HL-60 (cell line): ENCODE measurements at regions not wholly inside any gene's neighbourhood (a gene's known extent, or its start where the extent isn't known, plus 50 kb on each side); places are given as distances from the start of the nearest gene placed in this dataset.

Source experiments
- POLR2AphosphoS5 ChIP-seq: IDR thresholded peaks from 2 replicates; pipeline ENCODE4 v1.6.1; 2012; ENCODE audit warnings: low read depth
- SPI1 ChIP-seq: IDR thresholded peaks from 2 replicates; pipeline ENCODE4 v1.6.1; 2012; ENCODE audit warnings: low read depth, mild to moderate bottlenecking, borderline replicate concordance
- TF ChIP-seq, protein P1 (sequence below): IDR thresholded peaks from one replicate; pipeline ENCODE4 v1.5.1; 2011; ENCODE audit warnings: low read length, control low read depth, inconsistent platforms; ENCODE audit not compliant: insufficient read depth
- TF ChIP-seq, protein P2 (sequence below): IDR thresholded peaks from 2 replicates; pipeline ENCODE4 v1.6.1; 2012; ENCODE audit warnings: low read depth; ENCODE audit not compliant: insufficient replicate concordance

DNA sequence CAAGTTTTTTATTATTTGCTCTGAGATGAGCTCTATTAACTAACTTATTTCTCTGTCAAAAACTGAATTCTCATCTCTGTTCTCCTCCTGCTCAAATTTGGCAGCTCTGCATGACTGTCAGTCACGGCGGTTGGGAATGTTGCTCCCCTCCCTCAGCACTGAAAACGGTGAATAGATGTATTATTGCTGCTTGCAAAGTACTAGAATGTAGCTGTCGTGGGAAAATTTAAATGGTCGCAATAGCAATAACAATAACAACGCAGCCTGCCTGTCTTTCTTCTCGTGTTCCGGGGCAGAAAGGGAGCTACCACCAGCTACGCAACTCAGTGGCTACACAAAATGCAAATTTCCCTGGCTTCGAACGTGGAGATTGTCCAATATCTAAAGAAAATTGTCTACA lies 125.6 kb upstream of the FRY start:
- TF ChIP-seq, protein P1, sequence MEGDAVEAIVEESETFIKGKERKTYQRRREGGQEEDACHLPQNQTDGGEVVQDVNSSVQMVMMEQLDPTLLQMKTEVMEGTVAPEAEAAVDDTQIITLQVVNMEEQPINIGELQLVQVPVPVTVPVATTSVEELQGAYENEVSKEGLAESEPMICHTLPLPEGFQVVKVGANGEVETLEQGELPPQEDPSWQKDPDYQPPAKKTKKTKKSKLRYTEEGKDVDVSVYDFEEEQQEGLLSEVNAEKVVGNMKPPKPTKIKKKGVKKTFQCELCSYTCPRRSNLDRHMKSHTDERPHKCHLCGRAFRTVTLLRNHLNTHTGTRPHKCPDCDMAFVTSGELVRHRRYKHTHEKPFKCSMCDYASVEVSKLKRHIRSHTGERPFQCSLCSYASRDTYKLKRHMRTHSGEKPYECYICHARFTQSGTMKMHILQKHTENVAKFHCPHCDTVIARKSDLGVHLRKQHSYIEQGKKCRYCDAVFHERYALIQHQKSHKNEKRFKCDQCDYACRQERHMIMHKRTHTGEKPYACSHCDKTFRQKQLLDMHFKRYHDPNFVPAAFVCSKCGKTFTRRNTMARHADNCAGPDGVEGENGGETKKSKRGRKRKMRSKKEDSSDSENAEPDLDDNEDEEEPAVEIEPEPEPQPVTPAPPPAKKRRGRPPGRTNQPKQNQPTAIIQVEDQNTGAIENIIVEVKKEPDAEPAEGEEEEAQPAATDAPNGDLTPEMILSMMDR = no peak
- TF ChIP-seq POLR2AphosphoS5 (no peak), SPI1 (no peak)
- TF ChIP-seq, protein P2, sequence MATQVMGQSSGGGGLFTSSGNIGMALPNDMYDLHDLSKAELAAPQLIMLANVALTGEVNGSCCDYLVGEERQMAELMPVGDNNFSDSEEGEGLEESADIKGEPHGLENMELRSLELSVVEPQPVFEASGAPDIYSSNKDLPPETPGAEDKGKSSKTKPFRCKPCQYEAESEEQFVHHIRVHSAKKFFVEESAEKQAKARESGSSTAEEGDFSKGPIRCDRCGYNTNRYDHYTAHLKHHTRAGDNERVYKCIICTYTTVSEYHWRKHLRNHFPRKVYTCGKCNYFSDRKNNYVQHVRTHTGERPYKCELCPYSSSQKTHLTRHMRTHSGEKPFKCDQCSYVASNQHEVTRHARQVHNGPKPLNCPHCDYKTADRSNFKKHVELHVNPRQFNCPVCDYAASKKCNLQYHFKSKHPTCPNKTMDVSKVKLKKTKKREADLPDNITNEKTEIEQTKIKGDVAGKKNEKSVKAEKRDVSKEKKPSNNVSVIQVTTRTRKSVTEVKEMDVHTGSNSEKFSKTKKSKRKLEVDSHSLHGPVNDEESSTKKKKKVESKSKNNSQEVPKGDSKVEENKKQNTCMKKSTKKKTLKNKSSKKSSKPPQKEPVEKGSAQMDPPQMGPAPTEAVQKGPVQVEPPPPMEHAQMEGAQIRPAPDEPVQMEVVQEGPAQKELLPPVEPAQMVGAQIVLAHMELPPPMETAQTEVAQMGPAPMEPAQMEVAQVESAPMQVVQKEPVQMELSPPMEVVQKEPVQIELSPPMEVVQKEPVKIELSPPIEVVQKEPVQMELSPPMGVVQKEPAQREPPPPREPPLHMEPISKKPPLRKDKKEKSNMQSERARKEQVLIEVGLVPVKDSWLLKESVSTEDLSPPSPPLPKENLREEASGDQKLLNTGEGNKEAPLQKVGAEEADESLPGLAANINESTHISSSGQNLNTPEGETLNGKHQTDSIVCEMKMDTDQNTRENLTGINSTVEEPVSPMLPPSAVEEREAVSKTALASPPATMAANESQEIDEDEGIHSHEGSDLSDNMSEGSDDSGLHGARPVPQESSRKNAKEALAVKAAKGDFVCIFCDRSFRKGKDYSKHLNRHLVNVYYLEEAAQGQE = no peak
